ENCODE measurements at regions not wholly inside any gene's neighbourhood (a gene's known extent, or its start where the extent isn't known, plus 50 kb on each side); places are given as distances from the start of the nearest gene placed in this dataset.

DNA sequence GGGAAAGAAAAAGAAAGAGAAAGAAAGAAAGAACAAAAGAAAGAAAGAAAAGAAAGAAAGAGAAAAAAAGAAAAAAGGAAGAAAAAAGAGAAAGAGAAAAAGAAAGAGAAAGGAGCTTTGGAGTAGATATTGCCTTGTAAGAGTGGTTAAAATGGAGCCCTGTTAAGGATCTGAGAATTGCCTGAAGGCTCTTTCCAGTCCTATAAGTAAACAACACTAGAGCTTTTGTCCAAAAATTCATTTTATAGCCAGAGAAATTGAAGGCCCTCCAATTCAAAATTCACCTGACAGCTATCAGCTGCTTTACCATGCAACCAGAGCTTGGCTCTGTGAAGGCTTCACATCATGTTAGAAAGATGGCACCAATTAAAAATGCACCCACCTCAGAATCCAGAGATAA, 102.1 kb upstream of the FRMD4B start:
- FAIRE-seq (no peak), DNase-seq (ENCODE audit: low read depth, low spot score) (no peak)
- dilution Hi-C loops (cut with MboI; ENCODE audit: extremely low pct_ligation_motif_present, low sequenced_read_pairs) (no loop called here), intact Hi-C loops (cut with micrococcal nuclease) (no loop called here)
- Histone ChIP-seq H3K27ac (ENCODE audit: insufficient read depth, low read depth, low read length) (no peak overlapping the region), H3K36me3 (ENCODE audit: control insufficient read depth in 2 of 2, extremely low read depth in 1 of 2, insufficient read depth in 2 of 2, low read length in 2 of 2) (no peaks in the 10 kb centered on the region), H3K4me1 (ENCODE audit: control insufficient read depth, extremely low read depth, insufficient read depth, low read length) (no peaks in the 10 kb centered on the region), H3K4me2 (ENCODE audit: insufficient read depth, low read length) (no peak overlapping the region), H4K20me1 (replicated peaks; ENCODE audit: control insufficient read depth, extremely low read depth, insufficient read depth, low read length) (no peaks in the 10 kb centered on the region), H2AFZ (ENCODE audit: low read depth, low read length) (no peak overlapping the region), H3K9me1 (replicated peaks; ENCODE audit: control insufficient read depth, extremely low read depth, insufficient read depth, low read length) (no peaks in the 10 kb centered on the region), H3K27me3 (ENCODE audit: control insufficient read depth in 2 of 2, insufficient read depth in 2 of 2, low read length in 2 of 2) (peaks cover 8 to 9% of the 10 kb centered on the region in 2 experiments), H3K4me3 (replicated peaks in 1 of 3; ENCODE audit: insufficient read depth in 1 of 3, low read depth in 1 of 3, low read length in 3 of 3) (no peak overlapping the region), H3K9ac (replicated peaks; ENCODE audit: extremely low read depth, insufficient read depth, low read length) (no peak overlapping the region), H3K79me2 (ENCODE audit: control insufficient read depth, insufficient read depth, low read length) (no peaks in the 10 kb centered on the region), H3K9me3 (replicated peaks; ENCODE audit: control insufficient read depth, insufficient read depth, low read length) (no peaks in the 10 kb centered on the region)
- POLR2A ChIA-PET: no interaction called here
- no TSS peak for BruUV-seq (replicated peaks)
- CTCF ChIA-PET: interaction anchor here (0.6 kb wide), 1 partner anchor 11 kb away, joined by 4 read pairs; no protein-coding TSS in a partner anchor
- TF ChIP-seq, protein P1, sequence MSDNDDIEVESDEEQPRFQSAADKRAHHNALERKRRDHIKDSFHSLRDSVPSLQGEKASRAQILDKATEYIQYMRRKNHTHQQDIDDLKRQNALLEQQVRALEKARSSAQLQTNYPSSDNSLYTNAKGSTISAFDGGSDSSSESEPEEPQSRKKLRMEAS (IDR thresholded peaks at IDR 0.05; ENCODE audit: insufficient read depth, insufficient read length): no peak
- TF ChIP-seq EZH2 (IDR thresholded peaks at IDR 0.05; ENCODE audit: borderline replicate concordance, low read depth, low read length, severe bottlenecking) (no peak), MYC (IDR thresholded peaks at IDR 0.05; ENCODE audit: low read depth, low read length) (no peak)

DNA sequence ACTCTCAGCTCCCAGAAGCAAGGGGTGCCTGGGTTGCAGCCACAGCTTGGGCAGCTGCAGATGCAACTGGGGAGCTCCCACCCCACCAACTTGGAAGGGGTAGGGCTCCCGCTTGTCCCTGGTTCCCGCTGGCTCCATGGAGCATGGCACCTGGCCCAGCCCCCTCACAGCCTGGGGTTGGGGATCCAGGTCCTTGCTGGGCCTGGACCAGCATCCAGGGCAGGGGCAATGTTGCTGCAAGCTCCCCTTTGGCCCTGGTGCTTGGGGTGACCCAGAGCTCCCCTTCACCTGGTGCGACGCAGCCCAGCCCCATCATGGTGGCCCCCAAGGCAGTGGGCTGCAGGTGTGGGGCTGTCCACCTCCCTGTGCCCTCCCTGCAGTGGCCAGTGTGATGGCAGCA, 99.6 kb upstream of the FRMD4B start:
- Histone ChIP-seq H2AFZ (ENCODE audit: low read depth, low read length) (no peak overlapping the region), H3K9me3 (replicated peaks; ENCODE audit: control insufficient read depth, insufficient read depth, low read length) (no peaks in the 10 kb centered on the region), H3K9ac (replicated peaks; ENCODE audit: extremely low read depth, insufficient read depth, low read length) (no peak overlapping the region), H3K27me3 (ENCODE audit: control insufficient read depth in 2 of 2, insufficient read depth in 2 of 2, low read length in 2 of 2) (peaks cover 3 to 5% of the 10 kb centered on the region in 2 experiments), H4K20me1 (replicated peaks; ENCODE audit: control insufficient read depth, extremely low read depth, insufficient read depth, low read length) (no peaks in the 10 kb centered on the region), H3K79me2 (ENCODE audit: control insufficient read depth, insufficient read depth, low read length) (no peaks in the 10 kb centered on the region), H3K4me1 (ENCODE audit: control insufficient read depth, extremely low read depth, insufficient read depth, low read length) (no peaks in the 10 kb centered on the region), H3K36me3 (ENCODE audit: control insufficient read depth in 2 of 2, extremely low read depth in 1 of 2, insufficient read depth in 2 of 2, low read length in 2 of 2) (no peaks in the 10 kb centered on the region), H3K27ac (ENCODE audit: insufficient read depth, low read depth, low read length) (no peak overlapping the region), H3K9me1 (replicated peaks; ENCODE audit: control insufficient read depth, extremely low read depth, insufficient read depth, low read length) (no peaks in the 10 kb centered on the region), H3K4me2 (ENCODE audit: insufficient read depth, low read length) (no peak overlapping the region), H3K4me3 (replicated peaks in 1 of 3; ENCODE audit: insufficient read depth in 1 of 3, low read depth in 1 of 3, low read length in 3 of 3) (no peak overlapping the region)
- dilution Hi-C loops (cut with MboI; ENCODE audit: extremely low pct_ligation_motif_present, low sequenced_read_pairs) (no loop called here), intact Hi-C loops (cut with micrococcal nuclease) (no loop called here)
- TF ChIP-seq GATA2 (IDR thresholded peaks at IDR 0.05; ENCODE audit: insufficient read depth, insufficient read length, low read depth, low read length) (no peak), POLR2A (IDR thresholded peaks at IDR 0.05; ENCODE audit: low read depth, low read length) (no peak), POLR2AphosphoS5 (IDR thresholded peaks at IDR 0.05; ENCODE audit: insufficient read depth, low read depth, low read length) (no peak), JUN (IDR thresholded peaks at IDR 0.05; ENCODE audit: borderline replicate concordance, insufficient read depth, insufficient read length, low read depth) (no peak), FOS (IDR thresholded peaks at IDR 0.05; ENCODE audit: borderline replicate concordance, insufficient read depth, low read length) (no peak)
- TF ChIP-seq, protein P2, sequence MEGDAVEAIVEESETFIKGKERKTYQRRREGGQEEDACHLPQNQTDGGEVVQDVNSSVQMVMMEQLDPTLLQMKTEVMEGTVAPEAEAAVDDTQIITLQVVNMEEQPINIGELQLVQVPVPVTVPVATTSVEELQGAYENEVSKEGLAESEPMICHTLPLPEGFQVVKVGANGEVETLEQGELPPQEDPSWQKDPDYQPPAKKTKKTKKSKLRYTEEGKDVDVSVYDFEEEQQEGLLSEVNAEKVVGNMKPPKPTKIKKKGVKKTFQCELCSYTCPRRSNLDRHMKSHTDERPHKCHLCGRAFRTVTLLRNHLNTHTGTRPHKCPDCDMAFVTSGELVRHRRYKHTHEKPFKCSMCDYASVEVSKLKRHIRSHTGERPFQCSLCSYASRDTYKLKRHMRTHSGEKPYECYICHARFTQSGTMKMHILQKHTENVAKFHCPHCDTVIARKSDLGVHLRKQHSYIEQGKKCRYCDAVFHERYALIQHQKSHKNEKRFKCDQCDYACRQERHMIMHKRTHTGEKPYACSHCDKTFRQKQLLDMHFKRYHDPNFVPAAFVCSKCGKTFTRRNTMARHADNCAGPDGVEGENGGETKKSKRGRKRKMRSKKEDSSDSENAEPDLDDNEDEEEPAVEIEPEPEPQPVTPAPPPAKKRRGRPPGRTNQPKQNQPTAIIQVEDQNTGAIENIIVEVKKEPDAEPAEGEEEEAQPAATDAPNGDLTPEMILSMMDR (IDR thresholded peaks at IDR 0.05; ENCODE audit: extremely low read depth in 1 of 2, insufficient read depth in 1 of 2, low read depth in 1 of 2, low read length in 2 of 2): no peak
- ChIA-PET CTCF (interaction anchor here (1.3 kb wide), 1 partner anchor 46 kb away, joined by 3 read pairs; no protein-coding TSS in a partner anchor), POLR2A (no interaction called here)
- FAIRE-seq (no peak), DNase-seq (ENCODE audit: low read depth, low spot score) (no peak)
- no TSS peak for BruUV-seq (replicated peaks)

Measured in endothelial cell of umbilical vein (primary cell).